HFF-Myc (cell line): ENCODE measurements at regions not wholly inside any gene's neighbourhood (a gene's known extent, or its start where the extent isn't known, plus 50 kb on each side); places are given as distances from the start of the nearest gene placed in this dataset.
"Not testable (repeated sequence)": the region's sequence is repeated elsewhere in the genome, so short reads cannot be mapped to it uniquely, and the experiment has no call there.

Experiments used
- DNase-seq: peaks from one replicate; pipeline ENCODE4 v3.0.0-alpha.2; 2011; ENCODE audit warnings: low read depth; ENCODE audit errors: extremely low read depth
- H3K4me3 ChIP-seq: replicated peaks from 2 replicates; pipeline ENCODE4 v1.5.1; 2011; ENCODE audit warnings: low read depth, mild to moderate bottlenecking, control low read depth, low read length
- CTCF ChIP-seq: IDR thresholded peaks from 2 replicates; pipeline ENCODE4 v1.5.1; 2012; ENCODE audit warnings: mild to moderate bottlenecking, low read depth, low read length, control low read depth; ENCODE audit errors: missing control alignments

- TF ChIP-seq CTCF: no peak
- H3K4me3 ChIP-seq: no peak overlapping the region
- no peak for DNase-seq
Observed at GRCh38 chr15:26033493-26033892, 170.4 kb upstream of the ATP10A start.

- DNase-seq: no peak
- H3K4me3 ChIP-seq: no peak overlapping the region
- TF ChIP-seq CTCF: no peak
Observed at GRCh38 chr15:26032162-26032846, 169.2 kb upstream of the ATP10A start.

- DNase-seq: not testable (repeated sequence)
Observed at GRCh38 chr15:26029586-26029985, 166.5 kb upstream of the ATP10A start.

GRCh38 chr15:26029146-26029545 is 166.0 kb upstream of the ATP10A start:
- DNase-seq: no peak
- no peak overlapping the region for H3K4me3 ChIP-seq
- TF ChIP-seq CTCF: no peak

More at GRCh38 chr15:26029586-26029985, 166.5 kb upstream of the ATP10A start:
- H3K4me3 ChIP-seq: not testable (repeated sequence)

- no peak for DNase-seq
- no peak overlapping the region for H3K4me3 ChIP-seq
- no peak for TF ChIP-seq CTCF
Observed at GRCh38 chr15:26028086-26028740, 165.1 kb upstream of the ATP10A start.

GRCh38 chr15:26026671-26027070 is 163.5 kb upstream of the ATP10A start:
- H3K4me3 ChIP-seq, DNase-seq: not testable (repeated sequence)

- H3K4me3 ChIP-seq: no peak overlapping the region
- no peak for TF ChIP-seq CTCF
- DNase-seq: no peak
Observed at GRCh38 chr15:26024241-26024640, 161.1 kb upstream of the ATP10A start.

- DNase-seq: no peak
- TF ChIP-seq CTCF: no peak
- no peak overlapping the region for H3K4me3 ChIP-seq
Observed at GRCh38 chr15:26023691-26024090, 160.6 kb upstream of the ATP10A start.
